ENCODE measurements at regions not wholly inside any gene's neighbourhood (a gene's known extent, or its start where the extent isn't known, plus 50 kb on each side); places are given as distances from the start of the nearest gene placed in this dataset.

GRCh38 chr20:43789593-43789992 lies 62.8 kb upstream of the GTSF1L start:
- DNase-seq, result no peak
- Histone ChIP-seq H3K27me3 (ENCODE audit: insufficient read depth in 3 of 3, low read length in 2 of 3) (no peaks in the 10 kb centered on the region), H3K27ac (no peak overlapping the region), H3K4me3 (no peak overlapping the region), H3K4me1 (no peaks in the 10 kb centered on the region), H3K36me3 (ENCODE audit: insufficient read depth in 1 of 2, low read depth in 1 of 2) (no peaks in the 10 kb centered on the region), H3K9me3 (no peaks in the 10 kb centered on the region)
- no peak for ATAC-seq
- no peak for TF ChIP-seq CTCF (IDR thresholded peaks at IDR 0.05)
- intact Hi-C loops (cut with DNase I), result no loop called here

- H3K4me3 ChIP-seq, result no peak overlapping the region
- no peaks in the 10 kb centered on the region for H3K9me3 ChIP-seq
- DNase-seq (no peak), ATAC-seq (no peak)
- H3K27me3 ChIP-seq (ENCODE audit: insufficient read depth in 3 of 3, low read length in 2 of 3), result no peaks in the 10 kb centered on the region
- H3K27ac ChIP-seq, result no peak overlapping the region
- H3K36me3 ChIP-seq (ENCODE audit: insufficient read depth in 1 of 2, low read depth in 1 of 2), result no peaks in the 10 kb centered on the region
- intact Hi-C loops (cut with DNase I), result no loop called here
- H3K4me1 ChIP-seq, result no peaks in the 10 kb centered on the region
- whole genome bisulfite sequencing, 3 donors, result 91 to 96% (median 92%) methylated on average over 2 of the region's 2 CpGs
- TF ChIP-seq CTCF (IDR thresholded peaks at IDR 0.05), result no peak
Measured at GRCh38 chr20:43787937-43788336, 61.1 kb upstream of the GTSF1L start.

- Histone ChIP-seq H3K4me3 (no peak overlapping the region), H3K4me1 (no peaks in the 10 kb centered on the region), H3K9me3 (no peaks in the 10 kb centered on the region), H3K27ac (no peak overlapping the region), H3K27me3 (ENCODE audit: insufficient read depth in 3 of 3, low read length in 2 of 3) (no peaks in the 10 kb centered on the region), H3K36me3 (ENCODE audit: insufficient read depth in 1 of 2, low read depth in 1 of 2) (no peaks in the 10 kb centered on the region)
- DNase-seq, result no peak
- intact Hi-C loops (cut with DNase I), result no loop called here
- whole genome bisulfite sequencing, 3 donors, result 69 to 82% (median 71%) methylated on average over 5 of the region's 5 CpGs
- no peak for ATAC-seq
- no peak for TF ChIP-seq CTCF (IDR thresholded peaks at IDR 0.05)
Measured at GRCh38 chr20:43786885-43787284, 60.1 kb upstream of the GTSF1L start.

- ATAC-seq (no peak), DNase-seq (no peak)
- H3K4me1 ChIP-seq, result no peaks in the 10 kb centered on the region
- H3K27ac ChIP-seq, result no peak overlapping the region
- H3K36me3 ChIP-seq (ENCODE audit: insufficient read depth in 1 of 2, low read depth in 1 of 2), result no peaks in the 10 kb centered on the region
- no peak for TF ChIP-seq CTCF (IDR thresholded peaks at IDR 0.05)
- peaks cover 9% of the 10 kb centered on the region for H3K9me3 ChIP-seq
- WGBS, 3 donors, result 41 to 58% (median 53%) methylated on average over 3 of the region's 3 CpGs
- H3K4me3 ChIP-seq, result no peak overlapping the region
- intact Hi-C loops (cut with DNase I), result no loop called here
- no peaks in the 10 kb centered on the region for H3K27me3 ChIP-seq (ENCODE audit: insufficient read depth in 3 of 3, low read length in 2 of 3)
Measured at GRCh38 chr20:43781215-43781614, 54.4 kb upstream of the GTSF1L start.

- Histone ChIP-seq H3K36me3 (ENCODE audit: insufficient read depth in 1 of 2, low read depth in 1 of 2) (no peaks in the 10 kb centered on the region), H3K4me3 (no peak overlapping the region), H3K27me3 (ENCODE audit: insufficient read depth in 3 of 3, low read length in 2 of 3) (peaks cover 0 to 7% (median 0%) of the 10 kb centered on the region in 3 donors), H3K27ac (no peak overlapping the region), H3K9me3 (peaks cover 9% of the 10 kb centered on the region), H3K4me1 (no peaks in the 10 kb centered on the region)
- DNase-seq (no peak), ATAC-seq (no peak)
- WGBS, 3 donors, result 76 to 80% (median 78%) methylated on average over 2 of the region's 2 CpGs
- TF ChIP-seq CTCF (IDR thresholded peaks at IDR 0.05), result no peak
- intact Hi-C loops (cut with DNase I), result no loop called here
Measured at GRCh38 chr20:43778375-43778774, 51.6 kb upstream of the GTSF1L start.
